Upper lobe of left lung (tissue), 4 donors: ENCODE measurements at regions not wholly inside any gene's neighbourhood (a gene's known extent, or its start where the extent isn't known, plus 50 kb on each side); places are given as distances from the start of the nearest gene placed in this dataset.

Experiments used
- EP300 ChIP-seq, 4 donors: sonication (generic); formaldehyde crosslinking; IDR thresholded peaks; one replicate each; pipeline ENCODE4 v1.5.1; 2017; ENCODE audit warnings: antibody characterized with exemption in 4 of 4, control low read depth in 2 of 4
- TF ChIP-seq, protein P1 (sequence below), 6 experiments: fragments of 450-650 bp in 4 of 6; fragments of 200-600 bp in 2 of 6; sonication (generic) in 2 of 6; IDR thresholded peaks; one replicate each; pipeline ENCODE4 v1.5.1; 2016 to 2019; ENCODE audit warnings: antibody characterized with exemption in 6 of 6

DNA sequence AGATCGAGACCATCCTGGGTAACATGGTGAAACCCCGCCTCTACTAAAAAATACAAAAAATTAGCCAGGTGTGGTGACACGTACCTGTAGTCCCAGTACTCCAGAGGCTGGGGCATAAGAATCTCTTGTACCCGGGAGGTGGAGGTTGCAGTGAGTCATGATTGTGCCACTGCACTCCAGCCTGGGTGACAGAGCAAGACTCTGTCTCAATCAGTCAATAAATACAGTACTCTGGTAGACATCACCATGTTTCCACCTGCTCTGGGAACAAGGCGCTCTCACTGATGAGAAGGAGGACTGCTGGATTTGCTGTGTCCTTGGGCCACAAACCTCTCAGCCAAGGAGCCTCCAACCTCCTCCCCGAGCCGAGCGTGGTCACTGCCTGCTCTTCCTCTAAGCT lies 154.2 kb upstream of the ZNF236 start:
- TF ChIP-seq, protein P1, sequence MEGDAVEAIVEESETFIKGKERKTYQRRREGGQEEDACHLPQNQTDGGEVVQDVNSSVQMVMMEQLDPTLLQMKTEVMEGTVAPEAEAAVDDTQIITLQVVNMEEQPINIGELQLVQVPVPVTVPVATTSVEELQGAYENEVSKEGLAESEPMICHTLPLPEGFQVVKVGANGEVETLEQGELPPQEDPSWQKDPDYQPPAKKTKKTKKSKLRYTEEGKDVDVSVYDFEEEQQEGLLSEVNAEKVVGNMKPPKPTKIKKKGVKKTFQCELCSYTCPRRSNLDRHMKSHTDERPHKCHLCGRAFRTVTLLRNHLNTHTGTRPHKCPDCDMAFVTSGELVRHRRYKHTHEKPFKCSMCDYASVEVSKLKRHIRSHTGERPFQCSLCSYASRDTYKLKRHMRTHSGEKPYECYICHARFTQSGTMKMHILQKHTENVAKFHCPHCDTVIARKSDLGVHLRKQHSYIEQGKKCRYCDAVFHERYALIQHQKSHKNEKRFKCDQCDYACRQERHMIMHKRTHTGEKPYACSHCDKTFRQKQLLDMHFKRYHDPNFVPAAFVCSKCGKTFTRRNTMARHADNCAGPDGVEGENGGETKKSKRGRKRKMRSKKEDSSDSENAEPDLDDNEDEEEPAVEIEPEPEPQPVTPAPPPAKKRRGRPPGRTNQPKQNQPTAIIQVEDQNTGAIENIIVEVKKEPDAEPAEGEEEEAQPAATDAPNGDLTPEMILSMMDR (IDR thresholded peaks at IDR 0.05), result no peak
- no peak for TF ChIP-seq EP300 (IDR thresholded peaks at IDR 0.05)
